Memory B cell (primary cell): ENCODE measurements at regions not wholly inside any gene's neighbourhood (a gene's known extent, or its start where the extent isn't known, plus 50 kb on each side); places are given as distances from the start of the nearest gene placed in this dataset.

ENCODE experiments used
- ATAC-seq: fragments of 150-1000 bp; cut with Tn5 transposase; 2 replicates; pipeline ENCODE4 v1.10.0; 2021; ENCODE audit warnings: low read depth, mild to moderate bottlenecking, moderate library complexity
- DNase-seq, 2 donors: peaks; one replicate each; pipeline ENCODE4 v3.0.0; 2022; ENCODE audit warnings: low spot score in 2 of 2
- H3K27ac Mint-ChIP-seq: one replicate; pipeline ENCODE4 v1.8.0; 2022; ENCODE audit warnings: mild to moderate bottlenecking, moderate library complexity, mixed read lengths
- H3K27me3 Mint-ChIP-seq: one replicate; pipeline ENCODE4 v1.8.0; 2022; ENCODE audit warnings: mixed read lengths
- H3K36me3 Mint-ChIP-seq: one replicate; pipeline ENCODE4 v1.8.0; 2022; ENCODE audit warnings: mild to moderate bottlenecking, mixed read lengths
- H3K4me1 Mint-ChIP-seq: one replicate; pipeline ENCODE4 v1.8.0; 2022; ENCODE audit warnings: mixed read lengths
- H3K4me3 Mint-ChIP-seq: one replicate; pipeline ENCODE4 v1.8.0; 2022; ENCODE audit warnings: mild to moderate bottlenecking, moderate library complexity, mixed read lengths
- H3K9me3 Mint-ChIP-seq: one replicate; pipeline ENCODE4 v1.8.0; 2022; ENCODE audit warnings: mixed read lengths

- no peak for ATAC-seq
- no peak overlapping the region for H3K4me3 Mint-ChIP-seq
- H3K9me3 Mint-ChIP-seq, result peaks cover 3% of the 10 kb centered on the region
- no peak overlapping the region for H3K27ac Mint-ChIP-seq
- DNase-seq, result no peak
- no peaks in the 10 kb centered on the region for H3K36me3 Mint-ChIP-seq
- peaks cover 8% of the 10 kb centered on the region for H3K27me3 Mint-ChIP-seq
- H3K4me1 Mint-ChIP-seq, result no peaks in the 10 kb centered on the region
Observed at GRCh38 chr4:52358366-52358765, 300.7 kb downstream of the USP46 start.

GRCh38 chr4:52358883-52359321, 300.2 kb downstream of the USP46 start:
- peaks cover 3% of the 10 kb centered on the region for H3K9me3 Mint-ChIP-seq
- peaks cover 8% of the 10 kb centered on the region for H3K27me3 Mint-ChIP-seq
- no peaks in the 10 kb centered on the region for H3K36me3 Mint-ChIP-seq
- no peak overlapping the region for H3K4me3 Mint-ChIP-seq
- ATAC-seq (no peak), DNase-seq (no peak)
- H3K27ac Mint-ChIP-seq, result no peak overlapping the region
- H3K4me1 Mint-ChIP-seq, result no peaks in the 10 kb centered on the region

GRCh38 chr4:52366191-52366590, 292.9 kb downstream of the USP46 start:
- Mint-ChIP-seq H3K27me3 (peaks cover 11% of the 10 kb centered on the region), H3K9me3 (no peaks in the 10 kb centered on the region), H3K27ac (no peak overlapping the region), H3K4me1 (no peaks in the 10 kb centered on the region), H3K36me3 (no peaks in the 10 kb centered on the region), H3K4me3 (no peak overlapping the region)
- DNase-seq (no peak), ATAC-seq (no peak)

GRCh38 chr4:52366621-52367020, 292.5 kb downstream of the USP46 start:
- no peaks in the 10 kb centered on the region for H3K9me3 Mint-ChIP-seq
- H3K27me3 Mint-ChIP-seq, result peaks cover 10% of the 10 kb centered on the region
- H3K27ac Mint-ChIP-seq, result no peak overlapping the region
- DNase-seq (no peak), ATAC-seq (no peak)
- H3K36me3 Mint-ChIP-seq, result no peaks in the 10 kb centered on the region
- H3K4me1 Mint-ChIP-seq, result no peaks in the 10 kb centered on the region
- H3K4me3 Mint-ChIP-seq, result no peak overlapping the region

- H3K4me1 Mint-ChIP-seq, result no peaks in the 10 kb centered on the region
- no peaks in the 10 kb centered on the region for H3K9me3 Mint-ChIP-seq
- peaks cover 6% of the 10 kb centered on the region for H3K27me3 Mint-ChIP-seq
- no peaks in the 10 kb centered on the region for H3K36me3 Mint-ChIP-seq
- no peak for DNase-seq
- no peak overlapping the region for H3K27ac Mint-ChIP-seq
- ATAC-seq, result no peak
- no peak overlapping the region for H3K4me3 Mint-ChIP-seq
Observed at GRCh38 chr4:52367282-52367830, 291.7 kb downstream of the USP46 start.

- Mint-ChIP-seq H3K36me3 (no peaks in the 10 kb centered on the region), H3K27me3 (peaks cover 5% of the 10 kb centered on the region), H3K4me1 (no peaks in the 10 kb centered on the region), H3K4me3 (no peak overlapping the region), H3K27ac (no peak overlapping the region), H3K9me3 (no peaks in the 10 kb centered on the region)
- no peak for DNase-seq
- no peak for ATAC-seq
Observed at GRCh38 chr4:52368895-52369294, 290.2 kb downstream of the USP46 start.

- DNase-seq (no peak), ATAC-seq (no peak)
- H3K4me1 Mint-ChIP-seq, result no peaks in the 10 kb centered on the region
- no peak overlapping the region for H3K27ac Mint-ChIP-seq
- H3K27me3 Mint-ChIP-seq, result peaks cover 7% of the 10 kb centered on the region
- H3K4me3 Mint-ChIP-seq, result no peak overlapping the region
- no peaks in the 10 kb centered on the region for H3K9me3 Mint-ChIP-seq
- H3K36me3 Mint-ChIP-seq, result no peaks in the 10 kb centered on the region
Observed at GRCh38 chr4:52369649-52370048, 289.5 kb downstream of the USP46 start.

- Mint-ChIP-seq H3K27me3 (peaks cover 7% of the 10 kb centered on the region), H3K9me3 (no peaks in the 10 kb centered on the region), H3K27ac (no peak overlapping the region), H3K4me3 (no peak overlapping the region), H3K4me1 (no peaks in the 10 kb centered on the region), H3K36me3 (no peaks in the 10 kb centered on the region)
- no peak for DNase-seq
- no peak for ATAC-seq
Observed at GRCh38 chr4:52370576-52370975, 288.5 kb downstream of the USP46 start.

- Mint-ChIP-seq H3K9me3 (no peaks in the 10 kb centered on the region), H3K27ac (no peak overlapping the region), H3K4me1 (no peaks in the 10 kb centered on the region), H3K4me3 (no peak overlapping the region), H3K27me3 (peaks cover 8% of the 10 kb centered on the region), H3K36me3 (no peaks in the 10 kb centered on the region)
- no peak for DNase-seq
- no peak for ATAC-seq
Observed at GRCh38 chr4:52371841-52372240, 287.3 kb downstream of the USP46 start.

GRCh38 chr4:52372269-52372668, 286.8 kb downstream of the USP46 start:
- no peaks in the 10 kb centered on the region for H3K9me3 Mint-ChIP-seq
- DNase-seq (no peak), ATAC-seq (no peak)
- H3K36me3 Mint-ChIP-seq, result no peaks in the 10 kb centered on the region
- H3K27ac Mint-ChIP-seq, result no peak overlapping the region
- peaks cover 8% of the 10 kb centered on the region for H3K27me3 Mint-ChIP-seq
- H3K4me3 Mint-ChIP-seq, result no peak overlapping the region
- no peaks in the 10 kb centered on the region for H3K4me1 Mint-ChIP-seq

GRCh38 chr4:52372747-52373146, 286.4 kb downstream of the USP46 start:
- Mint-ChIP-seq H3K4me3 (no peak overlapping the region), H3K27ac (no peak overlapping the region), H3K36me3 (no peaks in the 10 kb centered on the region), H3K9me3 (no peaks in the 10 kb centered on the region), H3K4me1 (no peaks in the 10 kb centered on the region), H3K27me3 (peaks cover 8% of the 10 kb centered on the region)
- ATAC-seq, result no peak
- no peak for DNase-seq

- Mint-ChIP-seq H3K27ac (no peak overlapping the region), H3K9me3 (no peaks in the 10 kb centered on the region), H3K4me3 (no peak overlapping the region), H3K4me1 (no peaks in the 10 kb centered on the region), H3K36me3 (no peaks in the 10 kb centered on the region), H3K27me3 (peaks cover 12% of the 10 kb centered on the region)
- no peak for ATAC-seq
- no peak for DNase-seq
Observed at GRCh38 chr4:52373650-52374049, 285.5 kb downstream of the USP46 start.

- Mint-ChIP-seq H3K27me3 (peaks cover 8% of the 10 kb centered on the region), H3K27ac (no peak overlapping the region), H3K9me3 (no peaks in the 10 kb centered on the region), H3K4me1 (no peaks in the 10 kb centered on the region), H3K36me3 (no peaks in the 10 kb centered on the region), H3K4me3 (no peak overlapping the region)
- DNase-seq, result no peak
- ATAC-seq, result no peak
Observed at GRCh38 chr4:52374877-52375276, 284.2 kb downstream of the USP46 start.

GRCh38 chr4:52376132-52376704, 282.9 kb downstream of the USP46 start:
- no peak for ATAC-seq
- H3K27me3 Mint-ChIP-seq, result peaks cover 7% of the 10 kb centered on the region
- H3K4me3 Mint-ChIP-seq, result no peak overlapping the region
- peak in 1 of 2 donors; percentile 16 for DNase-seq
- no peaks in the 10 kb centered on the region for H3K4me1 Mint-ChIP-seq
- no peaks in the 10 kb centered on the region for H3K9me3 Mint-ChIP-seq
- H3K36me3 Mint-ChIP-seq, result no peaks in the 10 kb centered on the region
- H3K27ac Mint-ChIP-seq, result no peak overlapping the region

GRCh38 chr4:52377563-52377962, 281.5 kb downstream of the USP46 start:
- no peak for ATAC-seq
- no peaks in the 10 kb centered on the region for H3K4me1 Mint-ChIP-seq
- no peak overlapping the region for H3K4me3 Mint-ChIP-seq
- no peaks in the 10 kb centered on the region for H3K36me3 Mint-ChIP-seq
- no peak overlapping the region for H3K27ac Mint-ChIP-seq
- peaks cover 7% of the 10 kb centered on the region for H3K27me3 Mint-ChIP-seq
- DNase-seq, result no peak
- H3K9me3 Mint-ChIP-seq, result no peaks in the 10 kb centered on the region
